AG09319 (cell line): ENCODE measurements at regions not wholly inside any gene's neighbourhood (a gene's known extent, or its start where the extent isn't known, plus 50 kb on each side); places are given as distances from the start of the nearest gene placed in this dataset.
A peak's percentile ranks its signal among the peaks of the same experiment; 100 is the strongest.
"Not testable (repeated sequence)": the region's sequence is repeated elsewhere in the genome, so short reads cannot be mapped to it uniquely, and the experiment has no call there.

Experiments used
- DNase-seq: peaks from one replicate; pipeline ENCODE4 v3.0.0-alpha.2; 2010; ENCODE audit warnings: low read depth; ENCODE audit errors: extremely low read depth
- TF ChIP-seq, protein P1 (sequence below): IDR thresholded peaks from 2 replicates; pipeline ENCODE4 v1.5.1; 2011; ENCODE audit warnings: low read depth, mild to moderate bottlenecking, inconsistent platforms, low read length, moderate library complexity

DNA sequence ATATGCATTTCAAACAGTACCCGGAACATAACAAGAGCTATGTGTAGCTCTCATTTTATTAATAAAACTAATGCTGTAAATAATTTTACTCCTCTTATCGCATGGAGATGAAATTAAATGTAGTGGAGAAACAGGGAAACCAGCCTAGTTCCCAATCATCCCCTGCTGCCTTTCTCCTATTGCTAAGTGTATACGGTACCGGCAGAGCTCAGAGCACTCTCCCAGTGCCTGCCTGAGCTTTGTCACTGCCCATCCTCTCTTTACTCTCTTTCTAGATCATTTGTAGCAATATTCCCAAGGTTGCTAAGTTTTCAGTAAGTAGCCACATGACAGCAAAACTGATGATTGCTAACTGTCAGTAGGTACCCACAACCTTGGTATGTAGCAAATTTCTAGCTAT, 85.5 kb upstream of the ZSWIM2 start:
- no peak for DNase-seq
- TF ChIP-seq, protein P1, sequence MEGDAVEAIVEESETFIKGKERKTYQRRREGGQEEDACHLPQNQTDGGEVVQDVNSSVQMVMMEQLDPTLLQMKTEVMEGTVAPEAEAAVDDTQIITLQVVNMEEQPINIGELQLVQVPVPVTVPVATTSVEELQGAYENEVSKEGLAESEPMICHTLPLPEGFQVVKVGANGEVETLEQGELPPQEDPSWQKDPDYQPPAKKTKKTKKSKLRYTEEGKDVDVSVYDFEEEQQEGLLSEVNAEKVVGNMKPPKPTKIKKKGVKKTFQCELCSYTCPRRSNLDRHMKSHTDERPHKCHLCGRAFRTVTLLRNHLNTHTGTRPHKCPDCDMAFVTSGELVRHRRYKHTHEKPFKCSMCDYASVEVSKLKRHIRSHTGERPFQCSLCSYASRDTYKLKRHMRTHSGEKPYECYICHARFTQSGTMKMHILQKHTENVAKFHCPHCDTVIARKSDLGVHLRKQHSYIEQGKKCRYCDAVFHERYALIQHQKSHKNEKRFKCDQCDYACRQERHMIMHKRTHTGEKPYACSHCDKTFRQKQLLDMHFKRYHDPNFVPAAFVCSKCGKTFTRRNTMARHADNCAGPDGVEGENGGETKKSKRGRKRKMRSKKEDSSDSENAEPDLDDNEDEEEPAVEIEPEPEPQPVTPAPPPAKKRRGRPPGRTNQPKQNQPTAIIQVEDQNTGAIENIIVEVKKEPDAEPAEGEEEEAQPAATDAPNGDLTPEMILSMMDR, result no peak

DNA sequence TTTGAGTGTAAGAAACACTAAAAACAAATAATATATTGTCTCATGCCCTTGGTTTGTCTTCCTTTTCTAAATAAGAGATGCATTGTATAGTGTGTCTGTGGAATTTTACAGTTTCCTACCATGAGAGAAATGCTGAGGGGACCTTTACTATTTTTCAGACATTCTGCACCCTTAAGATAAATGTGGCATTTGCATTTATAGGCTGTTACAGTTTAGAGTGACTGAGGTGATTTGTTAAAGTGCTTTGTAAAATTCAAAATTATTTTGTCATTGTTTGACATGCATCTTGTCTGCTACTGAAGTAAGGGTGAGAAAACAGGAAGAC, 78.9 kb upstream of the ZSWIM2 start:
- DNase-seq, result no peak
- TF ChIP-seq, protein P1, result no peak

DNA sequence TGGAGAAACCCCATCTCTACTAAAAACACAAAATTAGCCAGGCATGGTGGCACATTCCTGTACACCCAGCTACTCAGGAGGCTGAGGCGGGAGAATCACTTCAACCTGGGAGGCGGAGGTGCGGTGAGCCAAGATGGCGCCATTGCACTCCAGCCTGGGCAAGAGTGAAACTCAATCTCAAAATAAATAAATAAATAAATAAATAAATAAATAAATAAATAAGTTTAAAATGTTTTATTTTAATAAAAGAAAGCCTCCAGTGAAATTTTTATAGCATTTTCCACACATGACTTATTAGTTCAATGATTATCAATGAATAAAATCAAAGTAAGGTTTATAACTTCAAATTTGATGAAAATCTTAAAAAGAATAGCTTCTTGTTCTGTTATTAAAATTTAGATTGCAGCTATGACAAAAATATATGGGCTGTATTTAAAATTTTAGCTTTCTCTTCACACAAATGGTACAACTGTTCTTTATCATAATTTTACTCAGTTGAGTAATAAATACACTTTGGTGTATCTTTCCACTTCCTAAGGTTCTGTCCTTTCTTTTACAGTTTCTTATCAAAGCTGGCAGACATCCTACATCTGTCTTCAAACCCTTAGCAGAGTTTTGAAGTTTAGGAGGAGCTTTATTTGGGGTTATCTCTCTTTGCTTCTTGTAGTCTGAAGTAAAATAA, 78.4 kb upstream of the ZSWIM2 start:
- DNase-seq, result no peak
- TF ChIP-seq, protein P1, result no peak

DNA sequence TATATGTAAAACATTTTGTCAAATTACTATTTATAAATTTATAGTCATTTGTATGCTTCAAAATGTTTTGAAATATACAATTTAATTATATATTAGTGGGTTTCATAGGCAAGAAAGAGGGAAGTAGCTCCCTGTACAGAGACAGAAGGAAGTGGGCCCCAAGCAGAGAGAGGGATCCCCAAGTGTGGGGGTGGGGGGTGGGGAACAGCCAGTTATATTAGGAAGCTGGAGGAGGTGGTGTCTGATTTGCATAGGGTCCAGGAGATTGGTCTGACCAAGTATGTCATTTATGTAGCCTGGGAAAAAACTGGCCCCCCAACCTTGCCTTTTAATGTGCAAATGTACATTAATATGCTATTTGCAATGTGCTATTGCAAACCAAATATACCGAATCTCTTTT, 76.5 kb upstream of the ZSWIM2 start:
- DNase-seq, result no peak
- TF ChIP-seq, protein P1, result no peak

DNA sequence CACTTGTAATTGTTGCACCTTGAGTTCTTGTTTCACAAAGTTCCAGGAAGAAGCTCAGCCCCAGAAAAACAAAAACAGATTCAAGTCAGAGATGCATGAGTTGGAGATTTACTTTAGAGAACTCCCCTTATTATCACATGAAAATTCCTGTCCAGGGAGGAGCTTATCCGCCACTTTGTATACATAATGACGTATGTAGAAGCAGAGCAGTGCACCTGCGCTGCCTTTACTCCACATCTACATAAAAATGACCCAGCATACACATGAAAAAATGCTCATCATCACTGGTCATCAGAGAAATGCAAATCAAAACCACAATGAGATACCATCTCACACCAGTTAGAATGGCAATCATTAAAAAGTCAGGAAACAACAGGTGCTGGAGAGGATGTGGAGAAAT, 73.3 kb upstream of the ZSWIM2 start:
- not testable (repeated sequence) for DNase-seq

DNA sequence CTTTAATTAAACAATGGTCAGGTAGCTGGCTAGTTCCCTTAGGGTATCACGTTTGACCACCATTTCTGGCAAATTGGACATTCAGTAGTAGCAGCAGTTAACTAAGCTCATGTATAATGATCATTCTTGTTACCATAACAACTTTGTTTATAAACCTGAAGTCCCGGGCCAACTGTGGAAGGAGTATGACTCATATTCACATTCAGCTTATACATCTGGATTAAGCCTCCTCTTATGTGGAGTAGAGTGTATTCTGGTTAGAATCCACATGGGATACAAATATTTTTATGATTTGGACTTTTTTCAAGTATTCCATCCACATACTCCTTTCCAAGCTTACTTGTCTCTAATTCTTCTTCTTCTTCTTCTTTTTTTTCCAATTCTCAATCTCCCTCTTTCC, 70.3 kb upstream of the ZSWIM2 start:
- DNase-seq, result peak; percentile 11
- TF ChIP-seq, protein P1, result no peak

DNA sequence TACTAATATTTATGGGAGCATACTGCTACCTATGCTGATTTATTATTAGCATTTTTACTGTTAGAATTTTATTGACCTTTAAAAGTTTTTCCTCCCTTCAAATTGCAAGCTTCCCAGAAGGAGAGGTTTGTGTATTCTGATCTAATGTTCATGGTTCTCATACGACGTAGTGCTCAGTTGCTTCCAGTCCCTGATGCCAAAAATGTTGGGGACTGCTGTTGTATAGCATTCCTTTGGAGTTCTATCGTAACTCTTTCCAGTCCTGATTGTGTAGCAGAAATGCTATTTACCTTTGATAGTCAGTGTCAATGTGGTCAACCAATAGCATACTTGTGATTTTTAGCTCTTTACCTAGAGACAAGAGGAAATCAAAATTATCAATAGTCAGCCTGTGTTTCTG, 69.5 kb upstream of the ZSWIM2 start:
- TF ChIP-seq, protein P1, result no peak
- no peak for DNase-seq

DNA sequence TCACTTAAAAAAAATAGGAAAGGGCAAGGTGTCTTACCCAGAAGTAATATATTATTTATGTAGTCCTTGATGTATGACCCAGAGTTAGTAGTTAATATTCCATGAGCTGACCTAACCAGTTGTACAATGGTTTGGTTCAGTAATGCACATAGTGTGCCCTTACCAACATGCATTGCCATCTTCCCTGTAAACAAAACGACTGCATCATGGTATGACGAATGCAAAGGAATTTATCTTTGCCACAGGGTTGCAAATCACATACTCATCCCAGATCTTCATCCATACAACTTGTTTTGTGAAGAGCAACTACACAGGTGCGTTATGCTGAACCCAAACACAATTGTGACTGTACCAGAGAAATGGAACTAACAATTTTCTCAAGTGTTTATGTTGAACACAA, 68.9 kb upstream of the ZSWIM2 start:
- TF ChIP-seq, protein P1, result no peak
- DNase-seq, result no peak
